GM23338 (cell line): ENCODE measurements at regions not wholly inside any gene's neighbourhood (a gene's known extent, or its start where the extent isn't known, plus 50 kb on each side); places are given as distances from the start of the nearest gene placed in this dataset.

Source experiments
- ATAC-seq: fragments of 200-7000 bp; cut with Tn5 transposase; 3 replicates; pipeline ENCODE4 v1.9.1; 2020
- DNase-seq: peaks from one replicate; pipeline ENCODE4 v3.0.0-alpha.2; 2015; ENCODE audit warnings: low spot score
- H2AFZ ChIP-seq: fragments of 200-600 bp; sonication (generic); 2 replicates; pipeline ENCODE4 v1.8.0; 2016; ENCODE audit warnings: antibody characterized with exemption, mild to moderate bottlenecking, moderate library complexity
- H3F3A ChIP-seq: fragments of 200-600 bp; sonication (generic); replicated peaks from 2 replicates; pipeline ENCODE4 v1.8.0; 2017; ENCODE audit warnings: antibody characterized with exemption, mixed run types, low read depth
- H3K27ac ChIP-seq: fragments of 200-600 bp; sonication (generic); 2 replicates; pipeline ENCODE4 v1.6.1; 2016; ENCODE audit warnings: low read depth
- H3K27me3 ChIP-seq: fragments of 200-600 bp; sonication (generic); 2 replicates; pipeline ENCODE4 v1.8.0; 2016; ENCODE audit warnings: mild to moderate bottlenecking, mixed run types, moderate library complexity; ENCODE audit not compliant: insufficient read depth
- H3K36me3 ChIP-seq: fragments of 200-600 bp; sonication (generic); 2 replicates; pipeline ENCODE4 v1.8.0; 2016; ENCODE audit warnings: mild to moderate bottlenecking; ENCODE audit not compliant: insufficient read depth
- H3K4me1 ChIP-seq: fragments of 200-600 bp; sonication (generic); 2 replicates; pipeline ENCODE4 v1.8.0; 2016; ENCODE audit warnings: mild to moderate bottlenecking, moderate library complexity; ENCODE audit not compliant: insufficient read depth
- H3K4me2 ChIP-seq: fragments of 200-600 bp; sonication (generic); 2 replicates; pipeline ENCODE4 v1.7.1; 2017; ENCODE audit warnings: mixed run types
- H3K4me3 ChIP-seq: fragments of 200-600 bp; sonication (generic); 2 replicates; pipeline ENCODE4 v1.6.1; 2016; ENCODE audit warnings: mixed run types
- H3K79me2 ChIP-seq: fragments of 200-600 bp; sonication (generic); replicated peaks from 2 replicates; pipeline ENCODE4 v1.8.0; 2017; ENCODE audit warnings: mild to moderate bottlenecking; ENCODE audit not compliant: insufficient read depth
- H3K9me2 ChIP-seq: fragments of 200-600 bp; sonication (generic); 2 replicates; pipeline ENCODE4 v1.8.0; 2017; ENCODE audit not compliant: insufficient read depth
- H4K20me1 ChIP-seq: fragments of 200-600 bp; sonication (generic); replicated peaks from 2 replicates; pipeline ENCODE4 v1.8.0; 2017; ENCODE audit warnings: mild to moderate bottlenecking; ENCODE audit not compliant: insufficient read depth
- H3K27ac Mint-ChIP-seq: 2 replicates; pipeline ENCODE4 v1.8.0; 2020; ENCODE audit warnings: inconsistent platforms, mild to moderate bottlenecking, moderate library complexity, mixed read lengths
- H3K27me3 Mint-ChIP-seq: 3 replicates; pipeline ENCODE4 v1.8.0; 2022; ENCODE audit warnings: low read depth, mild to moderate bottlenecking, moderate library complexity, mixed read lengths, inconsistent platforms; ENCODE audit not compliant: insufficient read depth, poor library complexity
- H3K36me3 Mint-ChIP-seq: 3 replicates; pipeline ENCODE4 v1.8.0; 2021; ENCODE audit warnings: low read depth, mild to moderate bottlenecking, inconsistent platforms, moderate library complexity, mixed read lengths
- H3K4me1 Mint-ChIP-seq: 3 replicates; pipeline ENCODE4 v1.8.0; 2020; ENCODE audit warnings: mild to moderate bottlenecking, inconsistent platforms, mixed read lengths
- H3K4me3 Mint-ChIP-seq: 3 replicates; pipeline ENCODE4 v1.8.0; 2021; ENCODE audit warnings: moderate library complexity, mild to moderate bottlenecking, inconsistent platforms, mixed read lengths
- H3K9me3 Mint-ChIP-seq: 3 replicates; pipeline ENCODE4 v1.8.0; 2020; ENCODE audit warnings: moderate library complexity, mild to moderate bottlenecking, inconsistent platforms, mixed read lengths
- CREB1 ChIP-seq: fragments of 250-450 bp; sonication (Bioruptor Pico); IDR thresholded peaks from 2 replicates; pipeline ENCODE4 v1.5.0; 2020; ENCODE audit warnings: low read depth, mild to moderate bottlenecking, moderate library complexity
- CTCF ChIP-seq, 2 experiments: fragments of 200-600 bp in 1 of 2; sonication (generic) in 1 of 2; conservative IDR thresholded peaks; 2 replicates each; pipeline versions ENCODE4 v1.5.1 to v1.6.1; 2016 to 2017; ENCODE audit warnings: antibody characterized with exemption in 2 of 2, low read depth in 2 of 2, mild to moderate bottlenecking in 2 of 2, moderate library complexity in 1 of 2
- ETS1 ChIP-seq: IDR thresholded peaks from 2 replicates; pipeline ENCODE4 v1.6.1; 2016; ENCODE audit warnings: antibody characterized with exemption
- EZH2 ChIP-seq: fragments of 200-600 bp; sonication (generic); IDR thresholded peaks from one replicate; pipeline ENCODE4 v1.8.0; 2017; ENCODE audit warnings: antibody characterized with exemption, mild to moderate bottlenecking, low read depth; ENCODE audit not compliant: unreplicated experiment
- EZH2phosphoT487 ChIP-seq: fragments of 200-600 bp; sonication (generic); IDR thresholded peaks from one replicate; pipeline ENCODE4 v1.8.1; 2018; ENCODE audit warnings: antibody characterized with exemption; ENCODE audit not compliant: unreplicated experiment
- JUNB ChIP-seq: IDR thresholded peaks from one replicate; pipeline ENCODE4 v1.6.1; 2016; ENCODE audit warnings: antibody characterized with exemption; ENCODE audit not compliant: unreplicated experiment
- POLR2AphosphoS5 ChIP-seq: IDR thresholded peaks from 2 replicates; pipeline ENCODE4 v1.6.1; 2016; ENCODE audit warnings: antibody characterized with exemption, low read depth
- ZNF331 ChIP-seq: fragments of 250-450 bp; sonication (Bioruptor Pico); IDR thresholded peaks from 2 replicates; pipeline ENCODE4 v1.5.0; 2020; ENCODE audit warnings: low read depth, mild to moderate bottlenecking, moderate library complexity
- ZNF462 ChIP-seq: fragments of 250-450 bp; sonication (Bioruptor Pico); IDR thresholded peaks from 2 replicates; pipeline ENCODE4 v1.5.0; 2020; ENCODE audit warnings: mild to moderate bottlenecking, moderate library complexity
- TF ChIP-seq, protein P1 (sequence below): IDR thresholded peaks from one replicate; pipeline ENCODE4 v1.6.1; 2018; ENCODE audit warnings: antibody characterized with exemption; ENCODE audit not compliant: unreplicated experiment

- TF ChIP-seq ZNF462 (CRISPR knock-in tag) (no peak), JUNB (no peak), CREB1 (CRISPR knock-in tag) (no peak), POLR2AphosphoS5 (no peak), ZNF331 (no peak)
Measured at GRCh38 chr3:191944835-191945234, 483.9 kb downstream of the PYDC2 start (continued).

GRCh38 chr3:191952186-191952585 is 491.2 kb downstream of the PYDC2 start:
- H3K4me1 Mint-ChIP-seq = peaks cover 7% of the 10 kb centered on the region; the same call in 2 of the 3 replicates
- no peaks in the 10 kb centered on the region for H3K27me3 ChIP-seq
- TF ChIP-seq EZH2phosphoT487 (no peak), EZH2 (no peak), POLR2AphosphoS5 (no peak), CTCF (conservative IDR thresholded peaks at IDR 0.05; ENCODE audit: low read depth in 2 of 2) (no peak), CREB1 (CRISPR knock-in tag) (no peak), JUNB (no peak), ETS1 (no peak)
- TF ChIP-seq, protein P1, sequence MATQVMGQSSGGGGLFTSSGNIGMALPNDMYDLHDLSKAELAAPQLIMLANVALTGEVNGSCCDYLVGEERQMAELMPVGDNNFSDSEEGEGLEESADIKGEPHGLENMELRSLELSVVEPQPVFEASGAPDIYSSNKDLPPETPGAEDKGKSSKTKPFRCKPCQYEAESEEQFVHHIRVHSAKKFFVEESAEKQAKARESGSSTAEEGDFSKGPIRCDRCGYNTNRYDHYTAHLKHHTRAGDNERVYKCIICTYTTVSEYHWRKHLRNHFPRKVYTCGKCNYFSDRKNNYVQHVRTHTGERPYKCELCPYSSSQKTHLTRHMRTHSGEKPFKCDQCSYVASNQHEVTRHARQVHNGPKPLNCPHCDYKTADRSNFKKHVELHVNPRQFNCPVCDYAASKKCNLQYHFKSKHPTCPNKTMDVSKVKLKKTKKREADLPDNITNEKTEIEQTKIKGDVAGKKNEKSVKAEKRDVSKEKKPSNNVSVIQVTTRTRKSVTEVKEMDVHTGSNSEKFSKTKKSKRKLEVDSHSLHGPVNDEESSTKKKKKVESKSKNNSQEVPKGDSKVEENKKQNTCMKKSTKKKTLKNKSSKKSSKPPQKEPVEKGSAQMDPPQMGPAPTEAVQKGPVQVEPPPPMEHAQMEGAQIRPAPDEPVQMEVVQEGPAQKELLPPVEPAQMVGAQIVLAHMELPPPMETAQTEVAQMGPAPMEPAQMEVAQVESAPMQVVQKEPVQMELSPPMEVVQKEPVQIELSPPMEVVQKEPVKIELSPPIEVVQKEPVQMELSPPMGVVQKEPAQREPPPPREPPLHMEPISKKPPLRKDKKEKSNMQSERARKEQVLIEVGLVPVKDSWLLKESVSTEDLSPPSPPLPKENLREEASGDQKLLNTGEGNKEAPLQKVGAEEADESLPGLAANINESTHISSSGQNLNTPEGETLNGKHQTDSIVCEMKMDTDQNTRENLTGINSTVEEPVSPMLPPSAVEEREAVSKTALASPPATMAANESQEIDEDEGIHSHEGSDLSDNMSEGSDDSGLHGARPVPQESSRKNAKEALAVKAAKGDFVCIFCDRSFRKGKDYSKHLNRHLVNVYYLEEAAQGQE = no peak

More at GRCh38 chr3:191952186-191952585, 491.2 kb downstream of the PYDC2 start:
- H3K9me2 ChIP-seq = 0 out of 2 replicates have a peak, but pooled peaks cover 3% of the 10 kb centered on the region
- H4K20me1 ChIP-seq = no peaks in the 10 kb centered on the region
- no peaks in the 10 kb centered on the region for H3K36me3 Mint-ChIP-seq
- H3K27ac ChIP-seq = no peak overlapping the region
- H3K4me3 ChIP-seq = no peak overlapping the region
- H3K4me3 Mint-ChIP-seq = no peak overlapping the region
- no peaks in the 10 kb centered on the region for H3K4me1 ChIP-seq
- no peak overlapping the region for H3K27ac Mint-ChIP-seq
- no peaks in the 10 kb centered on the region for H3K79me2 ChIP-seq
- H3K4me2 ChIP-seq = no peak overlapping the region
- no peaks in the 10 kb centered on the region for H3F3A ChIP-seq
- H3K9me3 Mint-ChIP-seq = no peaks in the 10 kb centered on the region
- no peaks in the 10 kb centered on the region for H3K36me3 ChIP-seq
- no peak overlapping the region for H2AFZ ChIP-seq
- H3K27me3 Mint-ChIP-seq = peaks cover 4% of the 10 kb centered on the region
- DNase-seq = no peak
- ATAC-seq = no peak
